Endothelial cell of umbilical vein (primary cell): ENCODE measurements at regions not wholly inside any gene's neighbourhood (a gene's known extent, or its start where the extent isn't known, plus 50 kb on each side); places are given as distances from the start of the nearest gene placed in this dataset.

Experiments used
- CTCF ChIP-seq, 2 donors: IDR thresholded peaks; 1 replicate in 1 of 2; 2 replicates in 1 of 2; pipeline ENCODE4 v1.5.1; 2011; ENCODE audit warnings: low read length in 2 of 2, mild to moderate bottlenecking in 2 of 2, moderate library complexity in 2 of 2, control low read depth in 1 of 2, inconsistent platforms in 1 of 2, low read depth in 1 of 2; ENCODE audit not compliant: insufficient read depth in 1 of 2; ENCODE audit errors: extremely low read depth in 1 of 2
- EZH2 ChIP-seq: IDR thresholded peaks from 2 replicates; pipeline ENCODE4 v1.6.1; 2012; ENCODE audit warnings: borderline replicate concordance, low read depth, mild to moderate bottlenecking, moderate library complexity, low read length, inconsistent platforms; ENCODE audit not compliant: severe bottlenecking
- MAX ChIP-seq: IDR thresholded peaks from 2 replicates; pipeline ENCODE4 v1.6.1; 2011; ENCODE audit not compliant: insufficient read depth, insufficient read length
- POLR2A ChIP-seq: IDR thresholded peaks from 2 replicates; pipeline ENCODE4 v1.6.1; 2012; ENCODE audit warnings: low read depth, mild to moderate bottlenecking, control low read depth, low read length
- POLR2AphosphoS5 ChIP-seq: IDR thresholded peaks from 2 replicates; pipeline ENCODE4 v1.6.1; 2012; ENCODE audit warnings: low read depth, mild to moderate bottlenecking, control low read depth, low read length, moderate library complexity; ENCODE audit not compliant: insufficient read depth

GRCh38 chr17:68106085-68106484, 70.5 kb downstream of the KPNA2 start:
- TF ChIP-seq POLR2A (no peak), CTCF (IDR thresholded peaks at IDR 0.05; ENCODE audit: extremely low read depth in 1 of 2, insufficient read depth in 1 of 2, low read depth in 1 of 2, low read length in 2 of 2) (no peak), MAX (no peak), POLR2AphosphoS5 (no peak), EZH2 (no peak)
